Stimulated activated CD4-positive, alpha-beta T cell treated with anti-CD3 and anti-CD28 coated beads, Interleukin-15, amount 100 ng/mL, for 24 hours (primary cell): ENCODE measurements at regions not wholly inside any gene's neighbourhood (a gene's known extent, or its start where the extent isn't known, plus 50 kb on each side); places are given as distances from the start of the nearest gene placed in this dataset.
"Not testable (repeated sequence)": the region's sequence is repeated elsewhere in the genome, so short reads cannot be mapped to it uniquely, and the experiment has no call there.

Experiments
- DNase-seq: peaks from one replicate; pipeline ENCODE4 v3.0.0-alpha.2; 2020

GRCh38 chr12:73221836-73222235 is 949.7 kb downstream of the TRHDE start:
- no peak for DNase-seq

- no peak for DNase-seq
These were observed 953.3 kb downstream of the TRHDE start for GRCh38 chr12:73225371-73225937.

GRCh38 chr12:73225941-73226340 is 953.8 kb downstream of the TRHDE start:
- DNase-seq: no peak

- no peak for DNase-seq
These were observed 954.4 kb downstream of the TRHDE start for GRCh38 chr12:73226593-73226992.

GRCh38 chr12:73228828-73229227 is 956.7 kb downstream of the TRHDE start:
- not testable (repeated sequence) for DNase-seq

GRCh38 chr12:73235387-73235786 is 963.2 kb downstream of the TRHDE start:
- no peak for DNase-seq

GRCh38 chr12:73240110-73240509 is 967.9 kb downstream of the TRHDE start:
- no peak for DNase-seq

GRCh38 chr12:73262788-73263381 is 990.7 kb downstream of the TRHDE start:
- no peak for DNase-seq

GRCh38 chr12:73266206-73266605 is 994.0 kb downstream of the TRHDE start:
- no peak for DNase-seq

- no peak for DNase-seq
These were observed 1002.8 kb downstream of the TRHDE start for GRCh38 chr12:73274976-73275375.

GRCh38 chr12:73277971-73278370 is 1005.8 kb downstream of the TRHDE start:
- no peak for DNase-seq

- no peak for DNase-seq
These were observed 1029.4 kb downstream of the TRHDE start for GRCh38 chr12:73301530-73301929.

- DNase-seq: no peak
These were observed 1035.1 kb downstream of the TRHDE start for GRCh38 chr12:73307260-73307659.

GRCh38 chr12:73308079-73308478 is 1035.9 kb downstream of the TRHDE start:
- no peak for DNase-seq

GRCh38 chr12:73308747-73309146 is 1036.6 kb downstream of the TRHDE start:
- no peak for DNase-seq

GRCh38 chr12:73321319-73321718 is 1049.1 kb downstream of the TRHDE start:
- no peak for DNase-seq

- DNase-seq: no peak
These were observed 1049.6 kb downstream of the TRHDE start for GRCh38 chr12:73321776-73322175.

GRCh38 chr12:73330584-73331351 is 1058.6 kb downstream of the TRHDE start:
- no peak for DNase-seq

GRCh38 chr12:73341559-73342247 is 1069.5 kb downstream of the TRHDE start:
- no peak for DNase-seq

GRCh38 chr12:73342733-73343132 is 1070.6 kb downstream of the TRHDE start:
- no peak for DNase-seq

- DNase-seq: no peak
These were observed 1080.7 kb downstream of the TRHDE start for GRCh38 chr12:73352826-73353225.

- DNase-seq: no peak
These were observed 1089.1 kb downstream of the TRHDE start for GRCh38 chr12:73361156-73361863.

- no peak for DNase-seq
These were observed 1089.7 kb downstream of the TRHDE start for GRCh38 chr12:73361864-73362230.
